Glutamatergic neuron (in vitro differentiated cells): ENCODE measurements at regions not wholly inside any gene's neighbourhood (a gene's known extent, or its start where the extent isn't known, plus 50 kb on each side); places are given as distances from the start of the nearest gene placed in this dataset.

ENCODE experiments used
- DNase-seq: peaks from one replicate; pipeline ENCODE4 v3.0.0; 2022
- H3K27ac Mint-ChIP-seq: one replicate; pipeline ENCODE4 v1.8.0; 2020; ENCODE audit warnings: mild to moderate bottlenecking, mixed read lengths, inconsistent platforms; ENCODE audit not compliant: unreplicated experiment
- H3K27me3 Mint-ChIP-seq: one replicate; pipeline ENCODE4 v1.8.0; 2020; ENCODE audit warnings: mild to moderate bottlenecking, moderate library complexity, mixed read lengths, inconsistent platforms; ENCODE audit not compliant: unreplicated experiment
- H3K36me3 Mint-ChIP-seq: one replicate; pipeline ENCODE4 v1.8.0; 2020; ENCODE audit warnings: mild to moderate bottlenecking, mixed read lengths, inconsistent platforms; ENCODE audit not compliant: unreplicated experiment
- H3K4me1 Mint-ChIP-seq: one replicate; pipeline ENCODE4 v1.8.0; 2020; ENCODE audit warnings: mild to moderate bottlenecking, low read depth, mixed read lengths, inconsistent platforms; ENCODE audit not compliant: unreplicated experiment
- H3K4me3 Mint-ChIP-seq: one replicate; pipeline ENCODE4 v1.8.0; 2020; ENCODE audit warnings: mild to moderate bottlenecking, mixed read lengths, inconsistent platforms; ENCODE audit not compliant: unreplicated experiment
- H3K9me3 Mint-ChIP-seq: one replicate; pipeline ENCODE4 v1.8.0; 2020; ENCODE audit warnings: mild to moderate bottlenecking, moderate library complexity, mixed read lengths, inconsistent platforms; ENCODE audit not compliant: unreplicated experiment
- CTCF ChIP-seq: fragments of 200-600 bp; sonication (generic); IDR thresholded peaks from one replicate; pipeline ENCODE4 v1.5.0; 2021; ENCODE audit not compliant: partially characterized antibody, unreplicated experiment

DNA sequence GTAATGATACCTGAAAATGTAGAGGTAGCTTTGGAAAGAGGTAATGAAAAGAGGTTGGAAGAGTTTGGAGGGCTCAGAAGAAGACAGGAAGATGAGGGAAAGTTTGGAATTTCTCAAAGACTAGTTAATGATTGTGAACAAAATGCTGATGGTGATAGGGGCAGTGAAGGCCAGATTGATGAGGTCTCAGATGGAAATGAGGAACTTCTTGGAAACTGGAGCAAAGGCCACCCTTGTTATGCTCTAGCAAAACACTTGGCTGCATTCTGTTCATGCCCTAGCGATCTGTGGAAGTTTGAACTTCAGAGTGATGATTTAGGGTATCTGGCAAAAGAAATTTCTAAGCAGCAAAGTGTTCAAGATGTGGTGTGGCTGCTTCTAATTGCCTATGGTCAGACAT, 161.2 kb upstream of the SPEF2 start:
- H3K4me1 Mint-ChIP-seq: no peaks in the 10 kb centered on the region
- no peak for TF ChIP-seq CTCF
- no peaks in the 10 kb centered on the region for H3K9me3 Mint-ChIP-seq
- no peak for DNase-seq
- peaks cover 1% of the 10 kb centered on the region for H3K27me3 Mint-ChIP-seq
- no peaks in the 10 kb centered on the region for H3K36me3 Mint-ChIP-seq
- H3K27ac Mint-ChIP-seq: no peak overlapping the region
- H3K4me3 Mint-ChIP-seq: no peak overlapping the region

- no peak for DNase-seq
- Mint-ChIP-seq H3K27ac (no peak overlapping the region), H3K4me1 (no peaks in the 10 kb centered on the region), H3K36me3 (no peaks in the 10 kb centered on the region), H3K27me3 (peaks cover 1% of the 10 kb centered on the region), H3K9me3 (no peaks in the 10 kb centered on the region), H3K4me3 (no peak overlapping the region)
- TF ChIP-seq CTCF: no peak
Observed at GRCh38 chr5:35454011-35454525, 163.6 kb upstream of the SPEF2 start.

DNA sequence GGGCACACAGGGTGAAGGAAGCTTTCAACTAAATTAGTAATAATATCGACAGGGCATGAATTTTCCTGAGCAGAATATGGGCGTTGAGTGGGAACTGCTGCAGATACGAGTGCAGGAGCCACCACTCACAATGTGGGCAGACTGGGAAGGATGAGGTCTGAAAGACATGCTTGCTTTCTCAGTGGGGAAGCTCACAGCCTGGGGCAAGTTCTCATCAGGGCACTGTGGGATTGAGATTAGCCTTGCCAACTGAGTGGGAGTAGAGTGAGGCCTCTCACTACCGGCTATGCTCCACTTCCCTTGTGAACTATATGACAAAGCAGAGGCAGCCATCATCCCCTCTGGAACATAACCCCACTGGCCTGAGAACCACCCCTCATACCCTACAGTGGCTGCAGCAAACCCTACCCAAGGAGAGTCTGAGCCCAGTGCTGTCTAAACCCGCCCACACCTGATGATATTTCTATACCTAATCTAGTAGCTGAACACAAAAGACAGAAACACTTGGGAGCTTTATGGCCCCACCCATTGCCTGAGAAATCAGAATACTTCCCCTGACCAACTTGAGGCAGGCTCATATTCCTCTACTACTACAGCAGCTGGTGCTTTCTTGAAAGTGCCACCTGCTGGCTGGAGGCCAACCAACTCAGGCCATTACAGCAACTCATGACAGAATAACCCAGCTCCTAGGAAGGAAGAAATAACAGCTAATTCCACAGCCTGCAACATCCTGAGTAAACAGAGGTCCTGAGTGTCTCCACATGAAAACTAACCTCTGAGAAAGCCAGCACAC, 173.7 kb upstream of the SPEF2 start:
- Mint-ChIP-seq H3K27ac (no peak overlapping the region), H3K36me3 (no peaks in the 10 kb centered on the region), H3K4me1 (no peaks in the 10 kb centered on the region), H3K27me3 (no peaks in the 10 kb centered on the region), H3K9me3 (no peaks in the 10 kb centered on the region), H3K4me3 (no peak overlapping the region)
- no peak for TF ChIP-seq CTCF
- no peak for DNase-seq

- H3K9me3 Mint-ChIP-seq: peaks cover 3% of the 10 kb centered on the region
- no peak for DNase-seq
- H3K4me3 Mint-ChIP-seq: no peak overlapping the region
- H3K27ac Mint-ChIP-seq: no peak overlapping the region
- no peak for TF ChIP-seq CTCF
- no peaks in the 10 kb centered on the region for H3K4me1 Mint-ChIP-seq
- H3K36me3 Mint-ChIP-seq: no peaks in the 10 kb centered on the region
- no peaks in the 10 kb centered on the region for H3K27me3 Mint-ChIP-seq
Observed at GRCh38 chr5:35442885-35443639, 174.6 kb upstream of the SPEF2 start.

- peaks cover 3% of the 10 kb centered on the region for H3K9me3 Mint-ChIP-seq
- no peaks in the 10 kb centered on the region for H3K27me3 Mint-ChIP-seq
- no peaks in the 10 kb centered on the region for H3K36me3 Mint-ChIP-seq
- no peak overlapping the region for H3K27ac Mint-ChIP-seq
- H3K4me3 Mint-ChIP-seq: no peak overlapping the region
- no peaks in the 10 kb centered on the region for H3K4me1 Mint-ChIP-seq
- TF ChIP-seq CTCF: no peak
- no peak for DNase-seq
Observed at GRCh38 chr5:35440409-35440808, 177.3 kb upstream of the SPEF2 start.
